HepG2 (cell line): ENCODE measurements at regions not wholly inside any gene's neighbourhood (a gene's known extent, or its start where the extent isn't known, plus 50 kb on each side); places are given as distances from the start of the nearest gene placed in this dataset.

Source experiments
- ATAC-seq: fragments of 200-7000 bp; cut with Tn5 transposase; 3 replicates; pipeline ENCODE4 v1.9.1; 2020; ENCODE audit warnings: mild to moderate bottlenecking, moderate library complexity
- BruUV-seq: library from RNA; stranded (reverse); fragments of 400-500 nt; replicated peaks from 2 replicates; lab custom pipeline; 2021; lab: Mats Ljungman, UMichigan
- CTCF ChIA-PET: fragments of 300-600 bp; formaldehyde crosslinking; extraction: SDS; loops from one replicate; lab custom pipeline; 2021; ENCODE audit warnings: low total read pairs, inconsistent platforms, low intra/inter-chr PET ratio; lab: Yijun Ruan, JAX
- POLR2A ChIA-PET: fragments of 350-600 bp; sonication (Branson Sonifier 250); formaldehyde crosslinking; loops from one replicate; lab custom pipeline; 2020; ENCODE audit warnings: antibody characterized with exemption, inconsistent platforms; lab: Yijun Ruan, JAX
- DNase-seq: peaks from one replicate; pipeline ENCODE4 v3.0.0-alpha.2; 2015; ENCODE audit warnings: low spot score
- FAIRE-seq: peaks from 3 replicates; lab custom pipeline; 2011; peaks lifted over from hg19 to GRCh38; lab: Jason Lieb, UNC
- H2AFZ ChIP-seq: one replicate; pipeline ENCODE4 v1.6.1; 2011; ENCODE audit warnings: low read length, inconsistent platforms
- H3K27ac ChIP-seq: fragments of 300-600 bp; 3 replicates; pipeline ENCODE4 v1.8.0; 2011; ENCODE audit warnings: mixed run types, mild to moderate bottlenecking, mixed read lengths, low read length, inconsistent platforms; ENCODE audit not compliant: insufficient read depth; ENCODE audit errors: extremely low read length
- H3K27me3 ChIP-seq, 2 experiments: fragments of 200-600 bp in 1 of 2; 2 replicates in 1 of 2; 3 replicates in 1 of 2; pipeline versions ENCODE4 v1.6.0 to v1.8.0; 2011; ENCODE audit warnings: low read length in 2 of 2, mild to moderate bottlenecking in 2 of 2, moderate library complexity in 2 of 2, inconsistent platforms in 1 of 2; ENCODE audit not compliant: insufficient read depth in 2 of 2, control insufficient read depth in 1 of 2
- H3K36me3 ChIP-seq, 2 experiments: fragments of 200-600 bp in 1 of 2; replicated peaks in 1 of 2; 2 replicates in 1 of 2; 3 replicates in 1 of 2; pipeline versions ENCODE4 v1.5.1 to v1.8.0; 2011; ENCODE audit warnings: low read length in 2 of 2, inconsistent platforms in 1 of 2; ENCODE audit not compliant: insufficient read depth in 2 of 2, control insufficient read depth in 1 of 2
- H3K4me1 ChIP-seq: 2 replicates; pipeline ENCODE4 v1.5.1; 2012; ENCODE audit warnings: low read length, inconsistent platforms; ENCODE audit not compliant: insufficient read depth
- H3K4me2 ChIP-seq: 2 replicates; pipeline ENCODE4 v1.6.0; 2011; ENCODE audit warnings: low read depth, low read length, inconsistent platforms
- H3K4me3 ChIP-seq, 3 experiments: fragments of 200-600 bp in 1 of 3; sonication (generic), shearing (Covaris generic) in 1 of 3; replicated peaks in 1 of 3; 2 replicates each; pipeline ENCODE4 v1.5.1; 2011 to 2016; ENCODE audit warnings: low read length in 3 of 3, inconsistent platforms in 2 of 3, low read depth in 2 of 3, mild to moderate bottlenecking in 2 of 3, control low read depth in 1 of 3, mixed read lengths in 1 of 3; ENCODE audit not compliant: insufficient read depth in 1 of 3
- H3K79me2 ChIP-seq: one replicate; pipeline ENCODE4 v1.6.1; 2011; ENCODE audit warnings: low read length, inconsistent platforms; ENCODE audit not compliant: insufficient read depth
- H3K9ac ChIP-seq: 2 replicates; pipeline ENCODE4 v1.6.0; 2011; ENCODE audit warnings: mild to moderate bottlenecking, low read depth, low read length, inconsistent platforms; ENCODE audit not compliant: insufficient read depth
- H3K9me3 ChIP-seq: 2 replicates; pipeline ENCODE4 v1.5.1; 2012; ENCODE audit warnings: mild to moderate bottlenecking, low read length
- H4K20me1 ChIP-seq: 2 replicates; pipeline ENCODE4 v1.6.0; 2011; ENCODE audit warnings: inconsistent platforms, mild to moderate bottlenecking, low read length, moderate library complexity; ENCODE audit not compliant: insufficient read depth
- CCDC6 ChIP-seq: sonication (generic); formaldehyde crosslinking; IDR thresholded peaks from 2 replicates; pipeline ENCODE4 v1.8.1; 2022; ENCODE audit warnings: mild to moderate bottlenecking, missing genetic modification reagents, moderate library complexity
- FOXM1 ChIP-seq: sonication (generic); formaldehyde crosslinking; IDR thresholded peaks from 2 replicates; pipeline ENCODE4 v1.5.0; 2020; ENCODE audit warnings: missing genetic modification reagents
- HDAC1 ChIP-seq: sonication (generic); formaldehyde crosslinking; IDR thresholded peaks from 2 replicates; pipeline ENCODE4 v1.5.1; 2020; ENCODE audit warnings: mild to moderate bottlenecking, missing genetic modification reagents
- HOXA9 ChIP-seq: sonication (generic); formaldehyde crosslinking; IDR thresholded peaks from 2 replicates; pipeline ENCODE4 v1.8.1; 2022; ENCODE audit warnings: missing genetic modification reagents, mild to moderate bottlenecking, moderate library complexity, borderline replicate concordance
- KLF11 ChIP-seq: IDR thresholded peaks from 2 replicates; pipeline ENCODE4 v1.6.1; 2016; ENCODE audit warnings: missing compliant biosample characterization
- ZNF160 ChIP-seq: sonication (generic); formaldehyde crosslinking; IDR thresholded peaks from 2 replicates; pipeline ENCODE4 v1.8.0; 2022; ENCODE audit warnings: mild to moderate bottlenecking, inconsistent platforms, missing genetic modification reagents
- ZNF672 ChIP-seq: sonication (generic); formaldehyde crosslinking; IDR thresholded peaks from 2 replicates; pipeline ENCODE4 v1.8.1; 2022; ENCODE audit warnings: missing genetic modification reagents
- ZNF781 ChIP-seq: sonication (generic); formaldehyde crosslinking; IDR thresholded peaks from 2 replicates; pipeline ENCODE4 v1.5.1; 2020; ENCODE audit warnings: borderline replicate concordance, mild to moderate bottlenecking, missing genetic modification reagents; ENCODE audit errors: not compliant biosample characterization
- ZNF850 ChIP-seq: sonication (generic); formaldehyde crosslinking; conservative IDR thresholded peaks from 2 replicates; pipeline ENCODE4 v1.9.0; 2021; ENCODE audit warnings: mild to moderate bottlenecking, missing genetic modification reagents
- WGBS: methylation state at CpG from one replicate; pipeline ENCODE4 v1.1.6; 2017; ENCODE audit warnings: low lambda C conversion rate; 5-methylcytosine and 5-hydroxymethylcytosine counted together
- in situ Hi-C: cut with HindIII; loops from 2 replicates; pipeline ENCODE4 v1.10.0; 2017; ENCODE audit warnings: low pct_unique_long_range_greater_than_20kb; ENCODE audit not compliant: extremely low pct_ligation_motif_present
- intact Hi-C: fragments of 100-400 bp; cut with micrococcal nuclease; formaldehyde crosslinking; loops from one replicate; pipeline ENCODE4 v1.10.0; 2022; ENCODE audit not compliant: unreplicated experiment
- TF ChIP-seq, protein P1 (sequence below): sonication (generic); formaldehyde crosslinking; conservative IDR thresholded peaks from 2 replicates; pipeline ENCODE4 v1.8.0; 2022; ENCODE audit warnings: mild to moderate bottlenecking, moderate library complexity, missing genetic modification reagents
- TF ChIP-seq, protein P2 (sequence below), 2 experiments: fragments of 450-650 bp in 1 of 2; sonication (generic) in 1 of 2; formaldehyde crosslinking in 1 of 2; IDR thresholded peaks; 2 replicates each; pipeline versions ENCODE4 v1.6.1 to v1.8.0; 2016 to 2022; ENCODE audit warnings: antibody characterized with exemption in 1 of 2, mild to moderate bottlenecking in 1 of 2, missing genetic modification reagents in 1 of 2
- TF ChIP-seq, protein P3 (sequence below): sonication (generic); formaldehyde crosslinking; IDR thresholded peaks from 2 replicates; pipeline ENCODE4 v1.4.0; 2020; ENCODE audit warnings: missing genetic modification reagents

DNA sequence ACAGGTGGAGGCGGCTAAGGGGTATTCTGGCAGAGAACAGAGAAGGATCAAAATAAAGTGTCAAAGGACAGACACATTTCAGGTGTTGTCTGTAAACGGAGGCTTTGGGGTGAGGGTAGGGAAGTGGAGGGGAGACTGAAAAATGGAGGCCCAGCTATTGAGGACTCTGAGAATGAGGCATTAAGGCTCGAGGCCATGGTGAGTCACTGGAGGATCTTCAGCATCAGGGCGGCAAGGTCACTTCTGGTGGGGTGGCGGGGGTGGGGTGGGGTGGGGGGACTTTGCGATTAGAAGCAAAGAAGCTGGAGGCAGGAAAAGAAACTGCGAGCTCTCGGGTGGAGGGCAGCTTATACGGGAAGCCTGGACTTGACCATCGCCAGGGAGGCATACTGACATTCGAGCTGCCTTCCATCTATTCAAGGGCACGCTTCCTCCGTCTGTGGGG, 58.4 kb upstream of the PCGF5 start:
- Histone ChIP-seq H3K4me2 (peak overlapping the region; percentile 98), H3K9me3 (no peaks in the 10 kb centered on the region), H3K4me1 (peaks cover 40% of the 10 kb centered on the region), H3K27ac (peak overlapping the region; percentile 68), H3K9ac (peak overlapping the region; percentile 81), H4K20me1 (0 out of 2 replicates have a peak, but pooled peaks cover 6% of the 10 kb centered on the region), H3K79me2 (peaks cover 31% of the 10 kb centered on the region), H3K27me3 (no peaks in the 10 kb centered on the region), H3K36me3 (no peaks in the 10 kb centered on the region; a peak in 1 of 5 replicates), H2AFZ (no peak overlapping the region), H3K4me3 (peak overlapping the region; percentile 61 to 91 (median 86))
- in situ Hi-C loops (loop anchor here (5.0 kb wide), 1 partner anchor 60 kb away; the partner anchor contains the start of gene PCGF5), intact Hi-C loops (loop anchor here (5.0 kb wide), 1 partner anchor 70 kb away; no protein-coding TSS in a partner anchor)
- 8% methylated on average over 11 of the region's 13 CpGs for WGBS
- peak; percentile 22 for ATAC-seq
- ChIA-PET POLR2A (interaction anchor here (0.6 to 3.2 kb wide), 13 partner anchors 9 to 247 kb away, joined by 3 to 52 read pairs (median 3); partner anchors contain the start of gene PCGF5), CTCF (no interaction called here)
- DNase-seq, result peak; percentile 6
- no TSS peak for BruUV-seq
- FAIRE-seq, result no peak
- TF ChIP-seq HOXA9 (CRISPR knock-in tag) (no peak), ZNF850 (CRISPR knock-in tag) (0 out of 2 replicates have a peak, but pooled peaks have one; percentile 45), ZNF160 (CRISPR knock-in tag) (no peak), ZNF672 (CRISPR knock-in tag) (0 out of 2 replicates have a peak, but pooled peaks have one; percentile 64), KLF11 (CRISPR knock-in tag) (no peak), ZNF781 (CRISPR knock-in tag) (no peak), FOXM1 (no peak), CCDC6 (CRISPR knock-in tag) (no peak), HDAC1 (peak; percentile 36; the same call in 1 of the 2 replicates)
- TF ChIP-seq, protein P1, sequence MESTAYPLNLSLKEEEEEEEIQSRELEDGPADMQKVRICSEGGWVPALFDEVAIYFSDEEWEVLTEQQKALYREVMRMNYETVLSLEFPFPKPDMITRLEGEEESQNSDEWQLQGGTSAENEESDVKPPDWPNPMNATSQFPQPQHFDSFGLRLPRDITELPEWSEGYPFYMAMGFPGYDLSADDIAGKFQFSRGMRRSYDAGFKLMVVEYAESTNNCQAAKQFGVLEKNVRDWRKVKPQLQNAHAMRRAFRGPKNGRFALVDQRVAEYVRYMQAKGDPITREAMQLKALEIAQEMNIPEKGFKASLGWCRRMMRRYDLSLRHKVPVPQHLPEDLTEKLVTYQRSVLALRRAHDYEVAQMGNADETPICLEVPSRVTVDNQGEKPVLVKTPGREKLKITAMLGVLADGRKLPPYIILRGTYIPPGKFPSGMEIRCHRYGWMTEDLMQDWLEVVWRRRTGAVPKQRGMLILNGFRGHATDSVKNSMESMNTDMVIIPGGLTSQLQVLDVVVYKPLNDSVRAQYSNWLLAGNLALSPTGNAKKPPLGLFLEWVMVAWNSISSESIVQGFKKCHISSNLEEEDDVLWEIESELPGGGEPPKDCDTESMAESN, result no peak
- TF ChIP-seq, protein P2, sequence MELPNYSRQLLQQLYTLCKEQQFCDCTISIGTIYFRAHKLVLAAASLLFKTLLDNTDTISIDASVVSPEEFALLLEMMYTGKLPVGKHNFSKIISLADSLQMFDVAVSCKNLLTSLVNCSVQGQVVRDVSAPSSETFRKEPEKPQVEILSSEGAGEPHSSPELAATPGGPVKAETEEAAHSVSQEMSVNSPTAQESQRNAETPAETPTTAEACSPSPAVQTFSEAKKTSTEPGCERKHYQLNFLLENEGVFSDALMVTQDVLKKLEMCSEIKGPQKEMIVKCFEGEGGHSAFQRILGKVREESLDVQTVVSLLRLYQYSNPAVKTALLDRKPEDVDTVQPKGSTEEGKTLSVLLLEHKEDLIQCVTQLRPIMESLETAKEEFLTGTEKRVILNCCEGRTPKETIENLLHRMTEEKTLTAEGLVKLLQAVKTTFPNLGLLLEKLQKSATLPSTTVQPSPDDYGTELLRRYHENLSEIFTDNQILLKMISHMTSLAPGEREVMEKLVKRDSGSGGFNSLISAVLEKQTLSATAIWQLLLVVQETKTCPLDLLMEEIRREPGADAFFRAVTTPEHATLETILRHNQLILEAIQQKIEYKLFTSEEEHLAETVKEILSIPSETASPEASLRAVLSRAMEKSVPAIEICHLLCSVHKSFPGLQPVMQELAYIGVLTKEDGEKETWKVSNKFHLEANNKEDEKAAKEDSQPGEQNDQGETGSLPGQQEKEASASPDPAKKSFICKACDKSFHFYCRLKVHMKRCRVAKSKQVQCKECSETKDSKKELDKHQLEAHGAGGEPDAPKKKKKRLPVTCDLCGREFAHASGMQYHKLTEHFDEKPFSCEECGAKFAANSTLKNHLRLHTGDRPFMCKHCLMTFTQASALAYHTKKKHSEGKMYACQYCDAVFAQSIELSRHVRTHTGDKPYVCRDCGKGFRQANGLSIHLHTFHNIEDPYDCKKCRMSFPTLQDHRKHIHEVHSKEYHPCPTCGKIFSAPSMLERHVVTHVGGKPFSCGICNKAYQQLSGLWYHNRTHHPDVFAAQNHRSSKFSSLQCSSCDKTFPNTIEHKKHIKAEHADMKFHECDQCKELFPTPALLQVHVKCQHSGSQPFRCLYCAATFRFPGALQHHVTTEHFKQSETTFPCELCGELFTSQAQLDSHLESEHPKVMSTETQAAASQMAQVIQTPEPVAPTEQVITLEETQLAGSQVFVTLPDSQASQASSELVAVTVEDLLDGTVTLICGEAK (IDR thresholded peaks at IDR 0.05), result no peak
- TF ChIP-seq, protein P2 (CRISPR knock-in tag; IDR thresholded peaks at IDR 0.05), result no peak
- TF ChIP-seq, protein P3, sequence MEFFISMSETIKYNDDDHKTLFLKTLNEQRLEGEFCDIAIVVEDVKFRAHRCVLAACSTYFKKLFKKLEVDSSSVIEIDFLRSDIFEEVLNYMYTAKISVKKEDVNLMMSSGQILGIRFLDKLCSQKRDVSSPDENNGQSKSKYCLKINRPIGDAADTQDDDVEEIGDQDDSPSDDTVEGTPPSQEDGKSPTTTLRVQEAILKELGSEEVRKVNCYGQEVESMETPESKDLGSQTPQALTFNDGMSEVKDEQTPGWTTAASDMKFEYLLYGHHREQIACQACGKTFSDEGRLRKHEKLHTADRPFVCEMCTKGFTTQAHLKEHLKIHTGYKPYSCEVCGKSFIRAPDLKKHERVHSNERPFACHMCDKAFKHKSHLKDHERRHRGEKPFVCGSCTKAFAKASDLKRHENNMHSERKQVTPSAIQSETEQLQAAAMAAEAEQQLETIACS (CRISPR knock-in tag), result no peak
